22Rv1 (cell line): ENCODE measurements at regions not wholly inside any gene's neighbourhood (a gene's known extent, or its start where the extent isn't known, plus 50 kb on each side); places are given as distances from the start of the nearest gene placed in this dataset.

Experiments used
- CTCF ChIP-seq: fragments of 450-650 bp; IDR thresholded peaks from 2 replicates; pipeline ENCODE4 v1.5.1; 2017; ENCODE audit warnings: mild to moderate bottlenecking
- ZFX ChIP-seq: fragments of 450-650 bp; IDR thresholded peaks from 2 replicates; pipeline ENCODE4 v1.6.1; 2017; ENCODE audit warnings: antibody characterized with exemption, borderline replicate concordance

DNA sequence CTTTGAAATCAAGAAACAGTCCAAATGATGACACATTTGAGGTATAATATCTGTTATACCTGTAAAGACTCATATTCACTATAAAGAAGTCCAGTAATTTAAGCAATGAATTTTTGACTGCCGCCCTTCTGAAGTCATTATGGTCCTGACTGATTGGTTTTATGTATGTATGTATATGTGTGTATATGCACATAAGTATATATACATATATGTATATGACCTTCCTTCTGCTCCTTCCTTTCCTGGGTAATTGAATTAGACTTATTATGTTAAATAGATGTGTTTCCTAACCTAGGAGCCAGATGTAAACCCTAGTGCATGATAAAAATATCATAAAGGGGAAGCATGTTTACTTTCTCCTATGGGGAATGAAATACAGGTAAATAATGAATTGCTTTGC lies 343.1 kb upstream of the BRINP1 start:
- TF ChIP-seq CTCF = no peak
- TF ChIP-seq ZFX = no peak
